HG02763 (cell line): ENCODE measurements at regions not wholly inside any gene's neighbourhood (a gene's known extent, or its start where the extent isn't known, plus 50 kb on each side); places are given as distances from the start of the nearest gene placed in this dataset.
"Not testable (repeated sequence)": the region's sequence is repeated elsewhere in the genome, so short reads cannot be mapped to it uniquely, and the experiment has no call there.

Experiments
- ATAC-seq: cut with Tn5 transposase; IDR thresholded peaks from one replicate; pipeline ENCODE4 v1.9.1; 2021; ENCODE audit warnings: mild to moderate bottlenecking, moderate library complexity; ENCODE audit not compliant: unreplicated experiment

GRCh38 chr4:104549736-104550135 is 55.0 kb upstream of the CXXC4 start:
- no peak for ATAC-seq

- no peak for ATAC-seq
Measured at GRCh38 chr4:104559502-104559901, 64.8 kb upstream of the CXXC4 start.

- no peak for ATAC-seq
Measured at GRCh38 chr4:104571341-104571740, 76.6 kb upstream of the CXXC4 start.

GRCh38 chr4:104574371-104574770 is 79.7 kb upstream of the CXXC4 start:
- no peak for ATAC-seq

- no peak for ATAC-seq
Measured at GRCh38 chr4:104575278-104575677, 80.6 kb upstream of the CXXC4 start.

- ATAC-seq, result no peak
Measured at GRCh38 chr4:104577405-104577804, 82.7 kb upstream of the CXXC4 start.

- not testable (repeated sequence) for ATAC-seq
Measured at GRCh38 chr4:104581476-104581875, 86.8 kb upstream of the CXXC4 start.

GRCh38 chr4:104582056-104582455 is 87.4 kb upstream of the CXXC4 start:
- not testable (repeated sequence) for ATAC-seq

GRCh38 chr4:104589264-104589868 is 94.7 kb upstream of the CXXC4 start:
- ATAC-seq, result no peak

- no peak for ATAC-seq
Measured at GRCh38 chr4:104591510-104591911, 96.8 kb upstream of the CXXC4 start.

- no peak for ATAC-seq
Measured at GRCh38 chr4:104592183-104592582, 97.5 kb upstream of the CXXC4 start.

GRCh38 chr4:104593019-104593418 is 98.3 kb upstream of the CXXC4 start:
- ATAC-seq, result no peak

GRCh38 chr4:104596189-104596588 is 101.5 kb upstream of the CXXC4 start:
- no peak for ATAC-seq

- ATAC-seq, result no peak
Measured at GRCh38 chr4:104615496-104615895, 120.8 kb upstream of the CXXC4 start.

GRCh38 chr4:104615926-104616325 is 121.2 kb upstream of the CXXC4 start:
- no peak for ATAC-seq

- no peak for ATAC-seq
Measured at GRCh38 chr4:104616401-104616820, 121.7 kb upstream of the CXXC4 start.

GRCh38 chr4:104625706-104626105 is 131.0 kb upstream of the CXXC4 start:
- no peak for ATAC-seq

GRCh38 chr4:104629601-104630000 is 134.9 kb upstream of the CXXC4 start:
- ATAC-seq, result no peak

GRCh38 chr4:104630272-104630671 is 135.6 kb upstream of the CXXC4 start:
- ATAC-seq, result no peak

- ATAC-seq, result no peak
Measured at GRCh38 chr4:104631000-104631399, 136.3 kb upstream of the CXXC4 start.

GRCh38 chr4:104641418-104641817 is 146.7 kb upstream of the CXXC4 start:
- ATAC-seq, result no peak

- no peak for ATAC-seq
Measured at GRCh38 chr4:104642521-104642920, 147.8 kb upstream of the CXXC4 start.

GRCh38 chr4:104643805-104644204 is 149.1 kb upstream of the CXXC4 start:
- ATAC-seq, result no peak
